Esophagus mucosa (tissue), 1 donor: ENCODE measurements at regions not wholly inside any gene's neighbourhood (a gene's known extent, or its start where the extent isn't known, plus 50 kb on each side); places are given as distances from the start of the nearest gene placed in this dataset.

Experiments used
- ATAC-seq: fragments of 200-7000 bp; cut with Tn5 transposase; one replicate; pipeline ENCODE4 v1.9.1; 2020
- donor health status: DM: yes; HTN: yes; CAD: no.

GRCh38 chr16:73287859-73288405, 240.0 kb upstream of the ZFHX3 start:
- no peak for ATAC-seq

DNA sequence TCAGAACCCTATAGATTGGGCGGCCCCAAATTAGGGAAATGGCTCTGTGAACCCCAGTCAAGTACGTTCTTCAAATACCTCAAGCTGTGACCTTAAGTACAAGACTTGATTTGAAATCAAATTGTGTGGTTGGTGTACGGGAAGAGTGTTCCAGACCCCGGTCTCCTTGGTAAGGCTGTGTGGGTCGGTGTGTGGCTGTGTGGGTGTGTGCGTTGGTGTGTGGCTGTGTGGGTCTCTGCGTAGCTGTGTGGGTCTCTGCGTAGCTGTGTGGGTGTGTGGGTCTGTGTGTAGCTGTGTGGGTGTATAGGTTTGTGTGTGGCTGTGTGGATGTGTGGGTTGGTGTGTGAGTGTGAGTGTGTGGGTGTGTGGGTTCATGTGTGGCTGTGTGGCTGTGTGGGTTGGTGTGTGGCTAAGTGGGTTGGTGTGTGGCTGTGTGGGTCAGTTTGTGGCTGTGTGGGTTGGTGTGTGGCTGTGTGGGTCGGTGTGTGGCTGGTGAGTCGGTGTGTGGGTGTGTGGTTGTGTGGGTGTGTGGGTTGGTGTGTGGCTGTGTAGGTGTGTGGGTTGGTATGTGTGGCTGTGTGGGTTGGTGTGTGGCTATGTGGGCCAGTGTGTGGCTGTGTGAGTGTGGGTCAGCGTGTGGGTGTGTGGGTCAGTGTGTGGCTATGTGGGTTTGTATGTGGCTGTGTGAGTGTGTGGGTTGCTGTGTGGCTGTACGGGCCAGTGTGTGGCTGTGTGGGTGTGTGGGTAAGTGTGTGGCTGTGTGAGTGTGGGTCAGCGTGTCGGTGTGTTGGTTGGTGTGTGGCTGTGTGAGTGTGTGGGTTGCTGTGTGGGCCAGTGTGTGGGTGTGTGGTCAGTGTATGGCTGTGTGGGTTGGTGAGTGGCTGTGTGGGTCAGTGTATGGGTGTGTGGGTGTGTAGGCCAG, 238.7 kb upstream of the ZFHX3 start:
- ATAC-seq: no peak

DNA sequence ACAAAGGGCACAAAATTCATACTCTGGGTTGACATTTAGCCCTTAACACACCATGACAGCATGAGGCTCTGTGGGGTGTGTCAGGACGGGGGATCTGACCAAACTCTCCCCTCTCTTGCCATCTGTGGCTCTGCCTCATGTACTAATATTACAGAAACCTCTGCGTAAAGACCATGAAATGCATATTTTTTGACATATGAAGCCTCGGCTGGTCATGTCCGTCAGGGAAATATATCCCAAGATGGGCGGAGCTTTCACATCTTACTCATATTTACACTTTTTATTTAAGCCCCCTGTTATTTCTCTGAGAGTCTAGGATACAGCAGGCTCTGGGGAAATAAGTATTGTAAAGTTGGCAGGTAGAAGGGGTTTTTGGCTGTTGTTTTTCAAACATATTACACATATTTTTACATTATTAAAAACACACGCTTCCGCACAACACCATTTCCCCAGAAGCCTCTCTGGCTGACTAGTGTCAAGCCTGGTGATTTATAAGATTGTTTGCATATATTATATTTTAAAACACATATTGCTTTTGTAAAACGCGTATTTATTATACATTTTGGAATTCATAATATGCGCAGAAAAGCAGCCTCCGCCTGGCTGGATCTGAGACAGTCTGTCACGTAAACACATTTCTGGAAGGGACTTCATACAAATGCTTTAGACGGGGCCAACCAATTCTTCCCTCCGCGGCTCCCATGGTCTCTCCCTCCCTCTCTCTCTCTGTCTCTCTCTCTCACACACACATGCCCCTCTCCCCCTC, 237.7 kb upstream of the ZFHX3 start:
- no peak for ATAC-seq

GRCh38 chr16:73280388-73280787, 232.5 kb upstream of the ZFHX3 start:
- peak; percentile 37 for ATAC-seq

DNA sequence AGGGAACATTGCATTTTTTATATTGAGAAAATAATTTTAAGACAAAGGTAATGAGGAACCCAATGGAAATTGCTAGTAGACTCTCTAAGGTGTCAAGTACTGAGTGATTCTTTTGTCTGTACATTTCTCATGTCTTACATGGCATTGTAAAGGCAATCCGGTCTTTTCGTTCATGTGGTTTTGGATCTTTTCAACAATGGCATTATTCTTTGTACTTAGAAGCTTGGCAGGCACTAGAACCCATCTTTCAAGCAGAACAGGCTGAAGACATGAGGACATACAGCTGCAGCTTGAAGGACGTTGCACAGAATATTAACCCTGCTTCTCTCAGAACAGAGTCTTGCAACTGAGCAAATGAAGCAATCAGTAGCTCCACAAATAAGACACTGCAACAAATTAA, 231.5 kb upstream of the ZFHX3 start:
- ATAC-seq: no peak

DNA sequence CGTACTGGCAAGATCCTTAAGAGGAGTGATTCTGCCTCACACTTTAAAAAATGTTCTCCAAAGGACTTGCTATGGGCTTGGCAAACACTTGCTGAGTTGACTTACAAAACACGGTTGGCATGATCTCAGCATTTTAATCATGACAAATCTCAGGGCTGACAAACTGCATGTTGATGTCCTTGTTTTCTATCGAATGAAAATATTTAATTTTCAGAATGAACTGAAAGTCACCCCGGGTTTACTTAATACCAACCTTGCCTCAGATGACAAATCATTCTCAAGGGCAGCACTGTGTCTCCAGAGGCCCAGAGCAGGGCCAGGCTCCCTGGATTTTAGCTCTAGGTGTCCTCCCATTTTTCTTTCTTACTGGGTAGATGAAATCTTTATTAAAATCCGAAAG, 229.1 kb upstream of the ZFHX3 start:
- ATAC-seq: no peak

DNA sequence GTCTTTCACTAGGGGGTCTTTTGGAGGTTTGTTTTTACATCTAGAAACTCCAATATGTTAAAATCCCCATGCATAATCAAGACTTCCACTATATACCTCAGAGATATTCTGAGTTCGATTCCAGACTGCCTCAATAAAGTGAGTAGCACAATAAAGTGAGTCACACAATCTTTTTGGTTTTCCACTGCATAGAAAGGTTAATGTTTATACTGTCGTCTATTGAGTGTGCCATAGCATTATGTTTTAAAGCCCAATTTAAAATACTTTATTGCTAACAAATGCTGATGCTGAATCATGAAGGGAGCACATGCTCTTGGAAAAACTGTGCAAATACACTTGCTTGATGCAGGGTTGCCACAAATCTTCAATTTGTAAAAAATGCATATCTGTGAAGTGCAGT, 227.5 kb upstream of the ZFHX3 start:
- ATAC-seq: no peak

DNA sequence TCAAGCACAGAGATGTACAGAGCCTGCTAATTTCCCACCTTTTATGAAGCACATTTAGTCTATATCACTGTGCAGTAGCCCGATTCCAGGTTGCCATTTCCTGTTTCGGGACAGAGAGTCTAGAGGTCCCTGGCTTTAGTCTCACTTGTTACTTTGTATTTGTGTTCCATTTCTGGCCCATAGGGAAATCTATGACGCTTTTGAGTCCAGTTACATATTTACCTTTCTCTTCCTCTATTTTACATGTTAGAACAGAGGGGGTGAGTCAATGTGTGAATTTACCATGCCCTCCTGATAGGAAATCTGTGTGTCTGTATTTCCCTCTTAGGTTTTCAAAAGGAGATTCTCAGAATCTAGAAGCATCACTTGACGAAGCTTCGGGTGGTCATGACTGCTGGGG, 227.1 kb upstream of the ZFHX3 start:
- no peak for ATAC-seq

DNA sequence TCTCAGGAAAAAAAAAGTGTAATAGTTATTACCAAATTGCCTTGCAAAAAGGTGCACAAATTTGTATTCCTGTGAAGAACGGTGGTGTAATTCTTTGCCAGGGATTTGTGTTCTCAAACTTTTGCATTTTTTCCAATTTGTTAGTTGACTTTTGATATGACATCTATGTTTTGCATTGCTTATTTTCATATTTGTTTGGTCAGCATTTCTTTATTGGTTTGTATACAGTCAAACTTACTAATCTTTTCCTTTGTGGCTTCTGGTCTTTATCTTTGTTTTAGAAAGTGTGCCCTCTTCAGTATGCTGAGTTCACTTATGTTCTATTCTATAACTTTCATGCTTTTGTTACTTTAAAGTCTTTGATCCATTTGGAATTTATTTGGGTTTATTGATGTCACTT, 226.2 kb upstream of the ZFHX3 start:
- no peak for ATAC-seq

GRCh38 chr16:73268366-73268993, 220.6 kb upstream of the ZFHX3 start:
- ATAC-seq: peak; percentile 44

GRCh38 chr16:73265935-73266334, 218.0 kb upstream of the ZFHX3 start:
- ATAC-seq: no peak

- ATAC-seq: no peak
These were observed 217.4 kb upstream of the ZFHX3 start for GRCh38 chr16:73265124-73265837.

DNA sequence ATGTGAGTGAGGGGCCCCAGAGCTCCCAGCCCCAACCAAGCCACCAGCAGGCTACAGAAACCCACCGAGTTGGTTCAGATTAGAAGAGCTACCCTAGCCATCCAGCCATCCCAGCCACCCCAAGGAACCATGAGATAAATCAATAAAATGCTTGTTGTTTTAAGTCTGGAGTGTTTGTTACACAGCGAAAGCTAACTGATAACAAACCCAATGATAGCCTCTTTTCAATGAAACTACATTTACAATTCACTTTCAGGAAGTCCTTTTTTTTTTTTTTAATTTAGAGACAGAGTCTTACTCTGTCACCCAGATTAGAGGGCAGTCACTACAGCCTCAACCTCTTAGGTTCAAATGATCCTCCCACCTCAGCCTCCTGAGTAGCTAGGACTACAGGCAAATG, 215.0 kb upstream of the ZFHX3 start:
- no peak for ATAC-seq

GRCh38 chr16:73255031-73255430, 207.1 kb upstream of the ZFHX3 start:
- ATAC-seq: no peak

DNA sequence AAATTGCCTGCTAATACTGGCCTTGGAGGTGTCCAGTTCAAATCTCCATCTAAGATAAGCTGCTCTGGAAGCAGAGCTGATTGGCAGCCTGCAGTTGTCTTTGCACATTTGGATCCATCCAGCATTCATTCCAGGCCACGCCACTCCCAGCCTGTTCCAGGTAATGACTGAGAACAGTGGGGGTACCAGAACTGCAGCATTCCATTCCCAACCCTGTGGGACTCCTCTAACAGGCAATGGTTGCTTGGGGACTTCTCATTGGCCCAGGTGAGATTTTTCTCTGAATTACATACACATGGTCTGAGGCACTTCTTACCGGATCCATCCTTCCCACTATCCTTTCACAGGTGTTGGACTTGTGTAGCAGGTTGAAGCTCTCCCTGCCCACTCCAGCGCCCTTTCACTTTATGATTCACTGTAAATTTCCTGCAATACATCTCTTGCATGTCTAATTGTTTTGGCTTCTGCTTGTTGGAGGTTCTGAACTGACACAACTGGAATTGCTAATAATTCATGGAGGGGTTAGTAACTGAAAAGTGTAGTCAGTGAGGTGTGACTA, 206.1 kb upstream of the ZFHX3 start:
- peak; percentile 18 for ATAC-seq

DNA sequence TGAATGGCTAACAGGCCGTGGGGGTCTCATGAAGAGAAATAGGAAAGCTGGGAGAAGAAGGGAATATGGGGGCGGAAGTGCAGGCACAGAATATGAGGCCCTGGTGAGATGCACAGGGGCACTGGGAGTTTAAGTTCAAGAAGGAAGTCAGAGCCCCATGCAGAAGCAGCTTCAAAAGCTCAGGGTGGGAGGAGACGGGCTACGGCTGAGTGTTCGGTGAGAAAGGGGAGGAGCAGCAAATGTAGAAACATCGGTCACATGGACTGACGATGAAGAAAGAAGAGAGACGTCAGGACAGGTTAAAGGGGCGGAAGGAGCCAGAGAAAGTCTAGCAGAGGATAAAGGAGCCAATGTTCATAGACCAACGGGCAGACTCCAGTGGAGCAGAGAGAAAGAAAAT, 204.5 kb upstream of the ZFHX3 start:
- no peak for ATAC-seq

- ATAC-seq: no peak
These were observed 203.7 kb upstream of the ZFHX3 start for GRCh38 chr16:73251608-73252007.

- no peak for ATAC-seq
These were observed 200.4 kb upstream of the ZFHX3 start for GRCh38 chr16:73248316-73248715.

- ATAC-seq: no peak
These were observed 193.0 kb upstream of the ZFHX3 start for GRCh38 chr16:73240920-73241319.

GRCh38 chr16:73237601-73238000, 189.7 kb upstream of the ZFHX3 start:
- no peak for ATAC-seq

DNA sequence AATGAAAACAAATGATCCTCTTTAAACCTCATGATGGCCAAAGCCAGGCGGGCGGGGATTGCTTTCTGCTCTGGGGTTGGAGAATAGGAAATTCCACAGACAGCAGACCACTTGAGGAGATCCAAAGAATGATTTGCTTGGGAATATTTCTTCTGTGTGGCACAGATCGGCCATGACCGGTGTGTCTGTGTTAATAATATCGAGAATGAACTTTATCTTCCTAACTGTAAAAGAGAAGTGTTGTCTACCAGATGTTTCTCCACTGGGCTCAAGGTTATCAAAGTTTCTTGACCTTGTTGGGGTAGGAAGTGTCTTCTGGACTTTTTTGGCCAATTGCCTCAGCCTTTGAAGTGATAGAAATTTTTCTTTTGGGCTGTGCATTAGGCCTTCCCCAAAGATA, 186.6 kb upstream of the ZFHX3 start:
- no peak for ATAC-seq

DNA sequence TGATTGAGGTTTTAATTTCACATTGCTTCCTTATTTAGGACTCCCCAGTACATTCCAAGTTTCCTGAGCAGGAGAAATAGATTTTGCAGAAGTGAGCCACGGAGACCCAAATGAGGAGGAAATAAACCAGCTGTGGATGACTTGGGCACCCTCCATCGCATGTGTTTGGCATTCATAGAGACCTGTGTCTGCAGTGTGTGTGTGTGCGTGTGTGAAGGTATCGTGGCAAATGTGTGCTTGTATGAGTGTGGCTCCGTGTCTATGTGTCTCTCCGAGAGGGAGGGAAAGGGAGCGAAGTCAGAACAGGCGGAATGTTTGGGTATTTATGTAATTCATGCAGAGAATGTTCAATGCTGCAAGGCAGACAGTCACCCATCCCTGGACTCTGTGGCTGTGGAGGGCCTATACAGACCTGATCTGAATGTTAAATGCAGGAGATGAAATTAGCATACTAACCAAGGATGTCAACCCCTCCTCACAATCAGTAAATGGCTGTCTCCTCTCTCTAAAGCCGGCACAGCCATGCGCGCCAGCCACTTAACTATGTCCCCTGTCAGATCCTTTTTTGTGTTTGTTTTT, 186.0 kb upstream of the ZFHX3 start:
- no peak for ATAC-seq
